HL-60 (cell line): ENCODE measurements at regions not wholly inside any gene's neighbourhood (a gene's known extent, or its start where the extent isn't known, plus 50 kb on each side); places are given as distances from the start of the nearest gene placed in this dataset.

Experiments
- CTCF ChIP-seq: IDR thresholded peaks from one replicate; pipeline ENCODE4 v1.5.1; 2011; ENCODE audit warnings: low read length, control low read depth, inconsistent platforms; ENCODE audit not compliant: insufficient read depth
- GABPA ChIP-seq: IDR thresholded peaks from 2 replicates; pipeline ENCODE4 v1.6.1; 2012; ENCODE audit warnings: low read depth
- POLR2AphosphoS5 ChIP-seq: IDR thresholded peaks from 2 replicates; pipeline ENCODE4 v1.6.1; 2012; ENCODE audit warnings: low read depth
- REST ChIP-seq: IDR thresholded peaks from 2 replicates; pipeline ENCODE4 v1.6.1; 2012; ENCODE audit warnings: low read depth; ENCODE audit not compliant: insufficient replicate concordance

- TF ChIP-seq CTCF: no peak
- no peak for TF ChIP-seq REST
- no peak for TF ChIP-seq GABPA
- TF ChIP-seq POLR2AphosphoS5: no peak
These were observed 1899.8 kb downstream of the PCDH9 start for GRCh38 chr13:65330287-65330686.
